ENCODE measurements at regions not wholly inside any gene's neighbourhood (a gene's known extent, or its start where the extent isn't known, plus 50 kb on each side); places are given as distances from the start of the nearest gene placed in this dataset.

DNA sequence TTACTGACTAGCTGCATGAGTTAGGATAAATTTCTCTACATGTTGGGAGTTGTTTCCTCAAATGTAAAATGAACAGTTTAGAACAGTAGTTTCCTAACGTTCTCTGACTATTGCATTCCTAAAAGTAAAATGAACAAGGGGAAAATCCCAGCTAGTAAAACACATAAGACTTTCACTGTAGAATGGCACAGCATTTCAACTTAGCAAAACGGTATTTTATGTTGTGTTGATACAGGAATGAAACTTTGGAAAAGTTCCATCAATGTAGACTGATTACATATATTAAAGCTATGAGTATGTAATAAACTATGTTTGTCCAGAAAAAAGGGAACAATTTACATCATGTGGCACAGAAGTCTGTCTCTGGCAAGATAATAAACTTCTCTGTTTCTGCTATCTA lies 297.4 kb upstream of the EPHA3 start:
- ChIA-PET POLR2A (no interaction called here), CTCF (no interaction called here)
- TF ChIP-seq ZNF830 (tag by site-specific recombination; IDR thresholded peaks at IDR 0.05; ENCODE audit: low read depth) = no peak
- TF ChIP-seq ZSCAN30 (tag by site-specific recombination; IDR thresholded peaks at IDR 0.05) = no peak
- no peak for TF ChIP-seq ZNF423 (tag by site-specific recombination; IDR thresholded peaks at IDR 0.05)
- TF ChIP-seq SP3 (tag by site-specific recombination; IDR thresholded peaks at IDR 0.05) = no peak
- TF ChIP-seq GLIS1 (tag by site-specific recombination; IDR thresholded peaks at IDR 0.05) = no peak
- TF ChIP-seq ZNF777 (tag by site-specific recombination; IDR thresholded peaks at IDR 0.05; ENCODE audit: borderline replicate concordance) = no peak
- no peak for TF ChIP-seq ZNF664 (tag by site-specific recombination; IDR thresholded peaks at IDR 0.05)
- TF ChIP-seq SP2 (tag by site-specific recombination; IDR thresholded peaks at IDR 0.05) = no peak
- TF ChIP-seq, protein P1, sequence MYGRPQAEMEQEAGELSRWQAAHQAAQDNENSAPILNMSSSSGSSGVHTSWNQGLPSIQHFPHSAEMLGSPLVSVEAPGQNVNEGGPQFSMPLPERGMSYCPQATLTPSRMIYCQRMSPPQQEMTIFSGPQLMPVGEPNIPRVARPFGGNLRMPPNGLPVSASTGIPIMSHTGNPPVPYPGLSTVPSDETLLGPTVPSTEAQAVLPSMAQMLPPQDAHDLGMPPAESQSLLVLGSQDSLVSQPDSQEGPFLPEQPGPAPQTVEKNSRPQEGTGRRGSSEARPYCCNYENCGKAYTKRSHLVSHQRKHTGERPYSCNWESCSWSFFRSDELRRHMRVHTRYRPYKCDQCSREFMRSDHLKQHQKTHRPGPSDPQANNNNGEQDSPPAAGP (tag by site-specific recombination; IDR thresholded peaks at IDR 0.05) = no peak
- no peak for TF ChIP-seq ZSCAN23 (tag by site-specific recombination; IDR thresholded peaks at IDR 0.05)
- TF ChIP-seq SALL2 (tag by site-specific recombination; IDR thresholded peaks at IDR 0.05; ENCODE audit: borderline replicate concordance) = no peak
- TF ChIP-seq ZBTB17 (tag by site-specific recombination; IDR thresholded peaks at IDR 0.05) = no peak
- TF ChIP-seq ZBTB10 (tag by site-specific recombination; IDR thresholded peaks at IDR 0.05) = no peak
- no peak for TF ChIP-seq SETDB1 (IDR thresholded peaks at IDR 0.05; ENCODE audit: insufficient read length, low read length)
- no peak for TF ChIP-seq ZNF302 (tag by site-specific recombination; IDR thresholded peaks at IDR 0.05; ENCODE audit: low read depth)
- TF ChIP-seq, protein P2, sequence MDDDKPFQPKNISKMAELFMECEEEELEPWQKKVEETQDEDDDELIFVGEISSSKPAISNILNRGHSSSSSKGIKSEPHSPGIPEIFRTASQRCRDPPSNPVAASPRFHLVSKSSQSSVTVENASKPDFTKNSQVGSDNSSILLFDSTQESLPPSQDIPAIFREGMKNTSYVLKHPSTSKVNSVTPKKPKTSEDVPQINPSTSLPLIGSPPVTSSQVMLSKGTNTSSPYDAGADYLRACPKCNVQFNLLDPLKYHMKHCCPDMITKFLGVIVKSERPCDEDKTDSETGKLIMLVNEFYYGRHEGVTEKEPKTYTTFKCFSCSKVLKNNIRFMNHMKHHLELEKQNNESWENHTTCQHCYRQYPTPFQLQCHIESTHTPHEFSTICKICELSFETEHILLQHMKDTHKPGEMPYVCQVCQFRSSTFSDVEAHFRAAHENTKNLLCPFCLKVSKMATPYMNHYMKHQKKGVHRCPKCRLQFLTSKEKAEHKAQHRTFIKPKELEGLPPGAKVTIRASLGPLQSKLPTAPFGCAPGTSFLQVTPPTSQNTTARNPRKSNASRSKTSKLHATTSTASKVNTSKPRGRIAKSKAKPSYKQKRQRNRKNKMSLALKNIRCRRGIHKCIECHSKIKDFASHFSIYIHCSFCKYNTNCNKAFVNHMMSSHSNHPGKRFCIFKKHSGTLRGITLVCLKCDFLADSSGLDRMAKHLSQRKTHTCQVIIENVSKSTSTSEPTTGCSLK (tag by site-specific recombination; IDR thresholded peaks at IDR 0.05) = no peak
- H3K4me1 ChIP-seq (ENCODE audit: control insufficient read depth, insufficient read depth, low read length) = no peaks in the 10 kb centered on the region
- no peaks in the 10 kb centered on the region for H3K36me3 ChIP-seq (ENCODE audit: control insufficient read depth in 2 of 2, insufficient read depth in 1 of 2, low read length in 2 of 2)
- H3K4me3 ChIP-seq (ENCODE audit: low read depth, low read length) = no peak overlapping the region
- no peak overlapping the region for H3K27ac ChIP-seq (ENCODE audit: extremely low read depth, low read depth, low read length)
- no peaks in the 10 kb centered on the region for H3K9me3 ChIP-seq (ENCODE audit: control insufficient read depth, insufficient read depth, low read depth, low read length)

DNA sequence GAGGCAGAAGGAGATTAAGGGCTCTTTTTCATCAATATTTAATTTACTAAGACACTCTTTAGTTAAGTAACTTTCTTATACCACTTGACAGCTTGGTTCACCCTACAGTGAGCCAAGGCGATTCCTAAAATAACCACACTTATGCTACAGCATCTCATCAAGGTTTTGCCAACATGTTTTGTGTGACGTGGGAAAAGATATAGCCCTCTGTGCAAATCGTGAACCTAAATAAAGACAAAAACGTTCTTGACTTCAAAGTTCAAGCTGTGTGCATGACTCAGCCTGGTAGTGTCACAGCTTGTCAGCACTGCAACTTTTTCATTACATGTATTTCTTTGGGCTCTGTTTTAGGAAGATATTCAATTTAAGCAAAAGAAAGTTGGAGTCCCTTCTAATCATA lies 297.0 kb upstream of the EPHA3 start:
- ChIA-PET POLR2A (no interaction called here), CTCF (no interaction called here)
- H3K4me1 ChIP-seq (ENCODE audit: control insufficient read depth, insufficient read depth, low read length) = no peaks in the 10 kb centered on the region
- no peak overlapping the region for H3K27ac ChIP-seq (ENCODE audit: extremely low read depth, low read depth, low read length)
- TF ChIP-seq SP7 (tag by site-specific recombination; IDR thresholded peaks at IDR 0.05) (no peak), ZBTB1 (tag by site-specific recombination; IDR thresholded peaks at IDR 0.05) (no peak), ZNF398 (tag by site-specific recombination; IDR thresholded peaks at IDR 0.05) (no peak), ZNF560 (tag by site-specific recombination; IDR thresholded peaks at IDR 0.05; ENCODE audit: borderline replicate concordance) (no peak), ZNF747 (tag by site-specific recombination; IDR thresholded peaks at IDR 0.05) (no peak), SP3 (tag by site-specific recombination; IDR thresholded peaks at IDR 0.05) (no peak), ZFP37 (tag by site-specific recombination; IDR thresholded peaks at IDR 0.05) (no peak), ZFP69B (tag by site-specific recombination; IDR thresholded peaks at IDR 0.05) (no peak), HOXD13 (CRISPR knock-in tag; IDR thresholded peaks at IDR 0.05; ENCODE audit: borderline replicate concordance) (no peak), ZNF645 (tag by site-specific recombination; IDR thresholded peaks at IDR 0.05) (no peak)
- no peaks in the 10 kb centered on the region for H3K36me3 ChIP-seq (ENCODE audit: control insufficient read depth in 2 of 2, insufficient read depth in 1 of 2, low read length in 2 of 2)
- H3K4me3 ChIP-seq (ENCODE audit: low read depth, low read length) = no peak overlapping the region
- no peaks in the 10 kb centered on the region for H3K9me3 ChIP-seq (ENCODE audit: control insufficient read depth, insufficient read depth, low read depth, low read length)

All from HEK293 (cell line).